Fibroblast of the aortic adventitia (primary cell): ENCODE measurements at regions not wholly inside any gene's neighbourhood (a gene's known extent, or its start where the extent isn't known, plus 50 kb on each side); places are given as distances from the start of the nearest gene placed in this dataset.

Source experiments
- DNase-seq: peaks from one replicate; pipeline ENCODE4 v3.0.0-alpha.2; 2010; ENCODE audit warnings: low read depth
- H3K4me3 ChIP-seq: 2 replicates; pipeline ENCODE4 v1.5.1; 2011; ENCODE audit warnings: low read depth, mild to moderate bottlenecking, control low read depth, low read length, moderate library complexity
- CTCF ChIP-seq: IDR thresholded peaks from 2 replicates; pipeline ENCODE4 v1.5.1; 2011; ENCODE audit warnings: mild to moderate bottlenecking, low read length, control low read depth, inconsistent platforms; ENCODE audit not compliant: insufficient read depth

GRCh38 chr2:188875104-188875503, 99.1 kb upstream of the COL3A1 start:
- no peak overlapping the region for H3K4me3 ChIP-seq
- TF ChIP-seq CTCF = no peak
- no peak for DNase-seq

- H3K4me3 ChIP-seq = no peak overlapping the region
- DNase-seq = no peak
- no peak for TF ChIP-seq CTCF
Observed at GRCh38 chr2:188878716-188879115, 95.5 kb upstream of the COL3A1 start.

- no peak overlapping the region for H3K4me3 ChIP-seq
- no peak for TF ChIP-seq CTCF
- no peak for DNase-seq
Observed at GRCh38 chr2:188880740-188881139, 93.4 kb upstream of the COL3A1 start.

GRCh38 chr2:188881434-188881833, 92.7 kb upstream of the COL3A1 start:
- TF ChIP-seq CTCF = no peak

GRCh38 chr2:188884046-188884445, 90.1 kb upstream of the COL3A1 start:
- TF ChIP-seq CTCF = no peak
- H3K4me3 ChIP-seq = no peak overlapping the region
- DNase-seq = peak; percentile 43

More at GRCh38 chr2:188881434-188881833, 92.7 kb upstream of the COL3A1 start:
- no peak overlapping the region for H3K4me3 ChIP-seq
- DNase-seq = no peak

GRCh38 chr2:188884517-188884916, 89.7 kb upstream of the COL3A1 start:
- TF ChIP-seq CTCF = no peak
- peak; percentile 56 for DNase-seq
- no peak overlapping the region for H3K4me3 ChIP-seq

- TF ChIP-seq CTCF = no peak
- no peak overlapping the region for H3K4me3 ChIP-seq
- DNase-seq = no peak
Observed at GRCh38 chr2:188889187-188889586, 85.0 kb upstream of the COL3A1 start.
